PC-9 (cell line): ENCODE measurements at regions not wholly inside any gene's neighbourhood (a gene's known extent, or its start where the extent isn't known, plus 50 kb on each side); places are given as distances from the start of the nearest gene placed in this dataset.

Experiments used
- EZH2 ChIP-seq: fragments of 200-600 bp; sonication (generic); IDR thresholded peaks from 2 replicates; pipeline ENCODE4 v1.8.0; 2017; ENCODE audit warnings: antibody characterized with exemption, low read depth
- TF ChIP-seq, protein P1 (sequence below): fragments of 200-600 bp; sonication (generic); conservative IDR thresholded peaks from 2 replicates; pipeline ENCODE4 v1.6.1; 2017; ENCODE audit warnings: mixed run types, antibody characterized with exemption, mild to moderate bottlenecking, moderate library complexity

DNA sequence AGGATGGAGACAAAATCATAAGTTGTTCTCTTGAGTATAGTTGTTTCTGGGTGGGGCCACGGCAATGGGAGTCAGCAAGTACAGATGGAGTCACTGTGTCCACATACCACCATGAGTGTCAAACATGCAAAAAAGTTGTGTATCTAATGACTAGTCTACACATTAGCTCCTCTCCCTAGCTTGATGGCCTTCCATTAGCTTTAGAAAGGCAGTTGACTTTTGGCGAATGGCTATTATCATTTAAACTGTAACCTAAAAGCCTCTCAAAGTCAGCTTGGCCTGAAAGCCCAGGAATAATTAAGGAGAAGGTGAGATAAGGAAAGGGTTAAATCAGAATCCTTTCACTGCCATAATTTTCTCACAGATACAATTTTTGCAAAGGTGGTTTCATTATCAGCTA, 95.5 kb upstream of the MEOX2 start:
- TF ChIP-seq, protein P1, sequence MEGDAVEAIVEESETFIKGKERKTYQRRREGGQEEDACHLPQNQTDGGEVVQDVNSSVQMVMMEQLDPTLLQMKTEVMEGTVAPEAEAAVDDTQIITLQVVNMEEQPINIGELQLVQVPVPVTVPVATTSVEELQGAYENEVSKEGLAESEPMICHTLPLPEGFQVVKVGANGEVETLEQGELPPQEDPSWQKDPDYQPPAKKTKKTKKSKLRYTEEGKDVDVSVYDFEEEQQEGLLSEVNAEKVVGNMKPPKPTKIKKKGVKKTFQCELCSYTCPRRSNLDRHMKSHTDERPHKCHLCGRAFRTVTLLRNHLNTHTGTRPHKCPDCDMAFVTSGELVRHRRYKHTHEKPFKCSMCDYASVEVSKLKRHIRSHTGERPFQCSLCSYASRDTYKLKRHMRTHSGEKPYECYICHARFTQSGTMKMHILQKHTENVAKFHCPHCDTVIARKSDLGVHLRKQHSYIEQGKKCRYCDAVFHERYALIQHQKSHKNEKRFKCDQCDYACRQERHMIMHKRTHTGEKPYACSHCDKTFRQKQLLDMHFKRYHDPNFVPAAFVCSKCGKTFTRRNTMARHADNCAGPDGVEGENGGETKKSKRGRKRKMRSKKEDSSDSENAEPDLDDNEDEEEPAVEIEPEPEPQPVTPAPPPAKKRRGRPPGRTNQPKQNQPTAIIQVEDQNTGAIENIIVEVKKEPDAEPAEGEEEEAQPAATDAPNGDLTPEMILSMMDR: no peak
- TF ChIP-seq EZH2: no peak
